Panc1 (cell line): ENCODE measurements at regions not wholly inside any gene's neighbourhood (a gene's known extent, or its start where the extent isn't known, plus 50 kb on each side); places are given as distances from the start of the nearest gene placed in this dataset.

Source experiments
- POLR2AphosphoS5 ChIP-seq: IDR thresholded peaks from 2 replicates; pipeline ENCODE4 v1.6.1; 2012; ENCODE audit warnings: mild to moderate bottlenecking, low read depth, low read length, moderate library complexity
- SIN3A ChIP-seq: IDR thresholded peaks from 2 replicates; pipeline ENCODE4 v1.6.1; 2012; ENCODE audit warnings: low read depth, mild to moderate bottlenecking, low read length, moderate library complexity, borderline replicate concordance; ENCODE audit not compliant: insufficient read depth
- TF ChIP-seq, protein P1 (sequence below), 2 experiments: IDR thresholded peaks; 2 replicates each; pipeline ENCODE4 v1.6.1; 2011 to 2012; ENCODE audit warnings: low read depth in 2 of 2, control low read depth in 1 of 2, low read length in 1 of 2, mild to moderate bottlenecking in 1 of 2, moderate library complexity in 1 of 2; ENCODE audit not compliant: insufficient read depth in 1 of 2
- TF ChIP-seq, protein P2 (sequence below): fragments of 450-650 bp; IDR thresholded peaks from 2 replicates; pipeline ENCODE4 v1.5.1; 2017; ENCODE audit warnings: mild to moderate bottlenecking

DNA sequence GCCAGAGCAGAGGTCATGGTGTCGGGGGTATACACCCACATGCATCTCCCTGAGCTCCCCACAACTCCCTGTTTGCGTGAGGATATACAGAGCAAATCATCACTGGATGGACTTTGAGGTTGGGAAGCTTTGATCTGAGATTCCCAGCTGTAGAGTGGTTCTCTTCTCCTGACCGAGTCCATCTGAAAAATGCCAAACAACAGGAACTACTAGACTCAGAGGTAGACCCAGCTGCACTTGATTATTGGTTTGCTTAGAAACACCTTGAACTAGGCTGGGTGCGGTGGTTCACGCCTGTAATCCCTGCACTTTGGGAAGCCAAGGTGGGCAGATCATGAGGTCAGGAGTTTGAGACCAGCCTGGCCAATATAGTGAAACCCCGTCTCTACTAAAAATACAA, 125.0 kb downstream of the UNC5CL start:
- TF ChIP-seq SIN3A (no peak), POLR2AphosphoS5 (no peak)
- TF ChIP-seq, protein P1, sequence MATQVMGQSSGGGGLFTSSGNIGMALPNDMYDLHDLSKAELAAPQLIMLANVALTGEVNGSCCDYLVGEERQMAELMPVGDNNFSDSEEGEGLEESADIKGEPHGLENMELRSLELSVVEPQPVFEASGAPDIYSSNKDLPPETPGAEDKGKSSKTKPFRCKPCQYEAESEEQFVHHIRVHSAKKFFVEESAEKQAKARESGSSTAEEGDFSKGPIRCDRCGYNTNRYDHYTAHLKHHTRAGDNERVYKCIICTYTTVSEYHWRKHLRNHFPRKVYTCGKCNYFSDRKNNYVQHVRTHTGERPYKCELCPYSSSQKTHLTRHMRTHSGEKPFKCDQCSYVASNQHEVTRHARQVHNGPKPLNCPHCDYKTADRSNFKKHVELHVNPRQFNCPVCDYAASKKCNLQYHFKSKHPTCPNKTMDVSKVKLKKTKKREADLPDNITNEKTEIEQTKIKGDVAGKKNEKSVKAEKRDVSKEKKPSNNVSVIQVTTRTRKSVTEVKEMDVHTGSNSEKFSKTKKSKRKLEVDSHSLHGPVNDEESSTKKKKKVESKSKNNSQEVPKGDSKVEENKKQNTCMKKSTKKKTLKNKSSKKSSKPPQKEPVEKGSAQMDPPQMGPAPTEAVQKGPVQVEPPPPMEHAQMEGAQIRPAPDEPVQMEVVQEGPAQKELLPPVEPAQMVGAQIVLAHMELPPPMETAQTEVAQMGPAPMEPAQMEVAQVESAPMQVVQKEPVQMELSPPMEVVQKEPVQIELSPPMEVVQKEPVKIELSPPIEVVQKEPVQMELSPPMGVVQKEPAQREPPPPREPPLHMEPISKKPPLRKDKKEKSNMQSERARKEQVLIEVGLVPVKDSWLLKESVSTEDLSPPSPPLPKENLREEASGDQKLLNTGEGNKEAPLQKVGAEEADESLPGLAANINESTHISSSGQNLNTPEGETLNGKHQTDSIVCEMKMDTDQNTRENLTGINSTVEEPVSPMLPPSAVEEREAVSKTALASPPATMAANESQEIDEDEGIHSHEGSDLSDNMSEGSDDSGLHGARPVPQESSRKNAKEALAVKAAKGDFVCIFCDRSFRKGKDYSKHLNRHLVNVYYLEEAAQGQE (IDR thresholded peaks at IDR 0.05; ENCODE audit: insufficient read depth in 1 of 2, low read depth in 2 of 2, low read length in 1 of 2): no peak
- TF ChIP-seq, protein P2, sequence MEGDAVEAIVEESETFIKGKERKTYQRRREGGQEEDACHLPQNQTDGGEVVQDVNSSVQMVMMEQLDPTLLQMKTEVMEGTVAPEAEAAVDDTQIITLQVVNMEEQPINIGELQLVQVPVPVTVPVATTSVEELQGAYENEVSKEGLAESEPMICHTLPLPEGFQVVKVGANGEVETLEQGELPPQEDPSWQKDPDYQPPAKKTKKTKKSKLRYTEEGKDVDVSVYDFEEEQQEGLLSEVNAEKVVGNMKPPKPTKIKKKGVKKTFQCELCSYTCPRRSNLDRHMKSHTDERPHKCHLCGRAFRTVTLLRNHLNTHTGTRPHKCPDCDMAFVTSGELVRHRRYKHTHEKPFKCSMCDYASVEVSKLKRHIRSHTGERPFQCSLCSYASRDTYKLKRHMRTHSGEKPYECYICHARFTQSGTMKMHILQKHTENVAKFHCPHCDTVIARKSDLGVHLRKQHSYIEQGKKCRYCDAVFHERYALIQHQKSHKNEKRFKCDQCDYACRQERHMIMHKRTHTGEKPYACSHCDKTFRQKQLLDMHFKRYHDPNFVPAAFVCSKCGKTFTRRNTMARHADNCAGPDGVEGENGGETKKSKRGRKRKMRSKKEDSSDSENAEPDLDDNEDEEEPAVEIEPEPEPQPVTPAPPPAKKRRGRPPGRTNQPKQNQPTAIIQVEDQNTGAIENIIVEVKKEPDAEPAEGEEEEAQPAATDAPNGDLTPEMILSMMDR: no peak
